ENCODE measurements at regions not wholly inside any gene's neighbourhood (a gene's known extent, or its start where the extent isn't known, plus 50 kb on each side); places are given as distances from the start of the nearest gene placed in this dataset.
A peak's percentile ranks its signal among the peaks of the same experiment; 100 is the strongest.

DNA sequence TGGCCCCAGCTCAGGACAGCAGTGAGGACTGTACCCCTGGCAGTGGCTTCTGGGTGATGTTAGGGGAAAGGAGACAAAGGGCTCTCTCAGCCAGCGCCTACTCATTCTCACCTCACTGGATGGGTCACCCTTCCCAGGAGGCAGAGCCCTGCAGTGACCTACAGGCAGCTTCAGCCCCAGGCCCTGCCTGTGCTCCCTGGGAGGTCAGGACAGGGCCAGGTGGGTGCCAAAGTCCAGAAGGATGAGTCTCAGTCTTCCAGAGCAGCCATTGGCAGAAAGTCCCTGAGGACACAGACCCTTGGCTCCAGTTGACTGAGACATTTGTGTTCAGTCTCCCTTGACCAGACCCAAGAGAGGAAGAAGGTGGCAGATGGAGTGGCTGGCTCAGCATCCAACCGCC is 75.1 kb downstream of the TEX51 start:
- intact Hi-C loops (cut with DNase I) = no loop called here
- TF ChIP-seq, protein P1, sequence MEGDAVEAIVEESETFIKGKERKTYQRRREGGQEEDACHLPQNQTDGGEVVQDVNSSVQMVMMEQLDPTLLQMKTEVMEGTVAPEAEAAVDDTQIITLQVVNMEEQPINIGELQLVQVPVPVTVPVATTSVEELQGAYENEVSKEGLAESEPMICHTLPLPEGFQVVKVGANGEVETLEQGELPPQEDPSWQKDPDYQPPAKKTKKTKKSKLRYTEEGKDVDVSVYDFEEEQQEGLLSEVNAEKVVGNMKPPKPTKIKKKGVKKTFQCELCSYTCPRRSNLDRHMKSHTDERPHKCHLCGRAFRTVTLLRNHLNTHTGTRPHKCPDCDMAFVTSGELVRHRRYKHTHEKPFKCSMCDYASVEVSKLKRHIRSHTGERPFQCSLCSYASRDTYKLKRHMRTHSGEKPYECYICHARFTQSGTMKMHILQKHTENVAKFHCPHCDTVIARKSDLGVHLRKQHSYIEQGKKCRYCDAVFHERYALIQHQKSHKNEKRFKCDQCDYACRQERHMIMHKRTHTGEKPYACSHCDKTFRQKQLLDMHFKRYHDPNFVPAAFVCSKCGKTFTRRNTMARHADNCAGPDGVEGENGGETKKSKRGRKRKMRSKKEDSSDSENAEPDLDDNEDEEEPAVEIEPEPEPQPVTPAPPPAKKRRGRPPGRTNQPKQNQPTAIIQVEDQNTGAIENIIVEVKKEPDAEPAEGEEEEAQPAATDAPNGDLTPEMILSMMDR (IDR thresholded peaks at IDR 0.05) = no peak
- no peaks in the 10 kb centered on the region for H3K27me3 ChIP-seq
- no peak overlapping the region for H3K4me3 ChIP-seq
- no peaks in the 10 kb centered on the region for H3K9me3 ChIP-seq
- no peaks in the 10 kb centered on the region for H3K4me1 ChIP-seq
- FAIRE-seq (no peak), ATAC-seq (no peak), DNase-seq (no peak)
- no peak overlapping the region for H3K27ac ChIP-seq
- WGBS, 2 donors = 87 to 89% methylated on average over 2 of the region's 2 CpGs
- no peaks in the 10 kb centered on the region for H3K36me3 ChIP-seq

DNA sequence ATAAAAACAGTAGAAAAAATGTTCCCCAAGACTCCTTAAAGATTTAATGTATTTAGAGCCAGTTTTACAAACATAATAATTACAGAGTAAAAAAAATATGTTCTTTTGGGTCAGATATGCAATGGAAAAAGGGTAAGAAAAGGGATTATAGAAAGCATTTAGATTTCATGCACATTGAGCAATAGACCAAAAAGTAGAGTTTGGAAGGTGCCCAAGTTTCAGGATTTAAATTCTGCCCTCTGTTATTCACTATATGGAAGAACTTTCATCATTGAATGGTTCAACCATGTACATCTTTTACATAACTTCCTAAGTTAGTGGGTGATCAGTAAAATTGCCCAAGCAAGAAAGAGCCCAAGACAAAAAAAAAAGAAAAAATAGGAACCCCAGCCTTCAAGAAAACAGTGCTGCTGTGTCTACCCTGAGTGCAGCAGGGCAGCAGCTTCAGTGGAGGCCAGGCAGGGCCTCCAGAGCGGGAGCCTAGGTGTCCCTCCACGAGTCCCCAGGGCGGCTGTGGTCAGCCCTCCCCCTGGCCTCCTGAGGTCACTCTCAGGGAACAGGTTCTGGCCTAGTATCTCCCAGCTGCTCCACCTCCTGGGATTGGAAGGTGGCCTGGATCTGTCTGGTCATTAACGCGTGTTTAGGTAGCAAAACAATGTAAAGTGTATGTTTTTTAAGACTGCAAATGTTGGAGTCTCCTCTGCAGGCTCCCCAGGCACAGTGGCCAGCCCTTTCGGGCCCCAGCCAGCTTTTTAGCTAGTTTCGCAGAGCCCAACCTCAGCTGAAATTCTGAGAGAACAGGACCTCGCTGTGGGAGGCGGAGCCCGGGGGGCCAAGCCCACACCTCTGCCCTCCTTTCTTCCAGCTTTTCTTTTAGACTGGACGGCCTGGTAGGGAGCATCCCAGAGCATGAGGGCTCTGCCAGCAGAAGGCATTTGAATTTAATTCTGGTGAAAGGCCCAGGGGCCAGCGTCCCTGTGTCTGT is 77.3 kb downstream of the TEX51 start:
- Histone ChIP-seq H3K9me3 (no peaks in the 10 kb centered on the region), H3K27me3 (no peaks in the 10 kb centered on the region), H3K4me3 (no peak overlapping the region), H3K27ac (no peak overlapping the region), H3K4me1 (no peaks in the 10 kb centered on the region), H3K36me3 (no peaks in the 10 kb centered on the region)
- ATAC-seq (no peak), DNase-seq (no peak), FAIRE-seq (no peak)
- TF ChIP-seq, protein P1 (IDR thresholded peaks at IDR 0.05) = no peak
- intact Hi-C loops (cut with DNase I) = no loop called here
- WGBS, 2 donors = 76 to 81% methylated on average over 12 of the region's 12 CpGs

GRCh38 chr2:126976721-126977328 is 78.1 kb downstream of the TEX51 start:
- Histone ChIP-seq H3K4me1 (no peaks in the 10 kb centered on the region), H3K9me3 (no peaks in the 10 kb centered on the region), H3K27ac (no peak overlapping the region), H3K4me3 (no peak overlapping the region), H3K27me3 (no peaks in the 10 kb centered on the region), H3K36me3 (no peaks in the 10 kb centered on the region)
- intact Hi-C loops (cut with DNase I) = no loop called here
- 79 to 85% methylated on average over 28 to 30 of the region's 30 CpGs for WGBS, 2 donors
- no peak for ATAC-seq
- DNase-seq = peak in 1 of 6 donors; percentile 45
- FAIRE-seq = no peak
- TF ChIP-seq, protein P1 (IDR thresholded peaks at IDR 0.05) = no peak

- WGBS, 2 donors = 80 to 88% methylated on average over 4 of the region's 4 CpGs
- no peaks in the 10 kb centered on the region for H3K36me3 ChIP-seq
- H3K4me3 ChIP-seq = no peak overlapping the region
- no peak for FAIRE-seq
- TF ChIP-seq, protein P1 (IDR thresholded peaks at IDR 0.05) = no peak
- DNase-seq = no peak
- ATAC-seq = no peak
- H3K9me3 ChIP-seq = no peaks in the 10 kb centered on the region
- H3K4me1 ChIP-seq = no peaks in the 10 kb centered on the region
- no peaks in the 10 kb centered on the region for H3K27me3 ChIP-seq
- no peak overlapping the region for H3K27ac ChIP-seq
- intact Hi-C loops (cut with DNase I) = no loop called here
These were observed 79.6 kb downstream of the TEX51 start for GRCh38 chr2:126978333-126978732.
